HS-27A (cell line): ENCODE measurements at regions not wholly inside any gene's neighbourhood (a gene's known extent, or its start where the extent isn't known, plus 50 kb on each side); places are given as distances from the start of the nearest gene placed in this dataset.
"Not testable (repeated sequence)": the region's sequence is repeated elsewhere in the genome, so short reads cannot be mapped to it uniquely, and the experiment has no call there.

ENCODE experiments used
- DNase-seq: peaks from one replicate; pipeline ENCODE4 v3.0.0-alpha.2; 2012; ENCODE audit warnings: low read depth, missing footprints

DNA sequence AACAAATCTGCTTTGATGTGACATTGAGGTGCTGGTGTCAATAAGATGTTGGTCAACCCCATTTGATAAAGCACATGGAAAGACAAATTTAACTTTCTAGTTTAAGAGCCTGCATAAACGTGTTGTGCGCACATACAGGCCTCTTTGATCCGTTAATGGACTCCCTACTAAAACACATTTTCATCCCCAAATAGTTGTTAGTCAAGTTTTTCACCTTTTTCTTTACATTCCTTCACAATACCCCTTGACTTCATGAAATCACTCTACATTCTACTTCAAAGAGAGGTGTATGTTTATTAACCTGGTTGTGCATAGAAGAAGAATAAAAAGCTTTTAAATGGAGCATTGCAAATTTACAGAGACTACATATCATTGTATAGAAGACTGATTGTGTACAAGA is 180.3 kb downstream of the HDGFL1 start:
- DNase-seq: no peak

DNA sequence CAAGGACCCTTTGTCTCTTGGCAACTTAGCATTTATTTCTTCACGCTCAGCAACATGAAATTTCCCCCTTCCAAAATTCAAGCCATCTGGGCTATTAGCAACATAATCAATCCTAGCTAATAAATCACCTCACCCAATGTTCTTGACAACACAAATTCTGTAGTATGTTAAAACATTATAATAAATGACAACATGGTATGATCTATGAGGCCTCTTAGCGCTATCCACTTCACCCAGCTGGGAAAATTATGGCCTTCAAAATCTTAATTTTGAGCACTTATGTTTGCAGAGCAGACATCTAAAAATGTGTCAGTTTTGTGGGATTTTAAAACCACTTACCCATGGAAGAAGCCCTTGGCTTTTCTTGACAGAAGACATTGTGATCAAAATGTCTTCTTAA is 181.9 kb downstream of the HDGFL1 start:
- DNase-seq: no peak

DNA sequence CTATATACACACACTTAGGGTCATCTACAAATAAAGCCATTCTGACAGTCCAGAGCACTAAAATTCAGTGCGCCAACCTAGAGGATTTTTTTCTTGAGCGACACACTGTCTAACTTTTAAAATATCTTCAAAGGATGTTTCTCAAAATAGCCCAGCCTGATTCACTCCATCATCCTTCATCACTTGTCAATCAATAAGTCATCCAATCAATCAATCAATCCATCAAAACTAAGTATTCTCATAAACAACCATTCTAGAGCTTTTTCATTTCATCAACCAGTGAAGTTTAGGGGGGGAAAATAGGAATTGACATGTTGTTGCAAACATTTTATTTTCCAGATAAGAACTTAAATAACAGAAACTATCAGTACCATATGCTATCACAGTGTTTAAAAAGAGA is 183.2 kb downstream of the HDGFL1 start:
- no peak for DNase-seq

DNA sequence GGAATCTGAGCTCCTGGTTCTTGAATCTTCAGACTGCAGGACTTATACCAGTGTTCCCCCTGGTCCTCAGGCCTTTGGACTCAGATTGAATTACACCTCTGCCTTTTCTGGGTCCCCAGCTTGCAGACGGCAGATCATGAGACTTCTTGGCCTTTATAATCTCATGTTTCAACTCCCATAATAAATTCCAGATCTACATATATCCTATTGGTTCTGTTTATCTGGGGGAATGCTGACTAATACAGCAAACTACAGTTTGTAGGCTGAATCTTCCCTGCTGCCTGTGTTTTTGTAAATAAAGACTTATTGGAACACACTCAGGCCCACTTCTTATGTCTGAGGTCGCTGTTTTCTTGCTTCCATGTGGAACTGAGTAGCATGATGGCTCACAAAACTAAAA is 184.7 kb downstream of the HDGFL1 start:
- DNase-seq: no peak

DNA sequence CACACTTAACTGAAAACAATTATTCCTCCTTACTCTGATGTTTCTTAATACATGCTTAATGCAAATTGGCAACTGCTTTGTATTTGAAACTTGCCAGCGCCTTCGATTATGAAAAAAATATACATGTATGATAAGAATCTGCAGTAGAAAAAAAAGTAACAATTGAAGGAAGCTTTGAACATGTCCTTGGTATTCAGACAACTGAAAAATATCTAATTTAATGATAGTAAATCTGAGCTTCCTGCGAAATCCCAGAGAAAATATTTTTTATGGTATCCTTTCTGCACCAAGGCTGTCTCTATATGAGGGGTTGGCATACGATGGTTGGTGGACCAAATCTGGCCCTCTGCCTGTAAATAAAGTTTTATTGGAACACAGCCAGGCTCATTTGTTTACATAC is 186.2 kb downstream of the HDGFL1 start:
- DNase-seq: no peak

DNA sequence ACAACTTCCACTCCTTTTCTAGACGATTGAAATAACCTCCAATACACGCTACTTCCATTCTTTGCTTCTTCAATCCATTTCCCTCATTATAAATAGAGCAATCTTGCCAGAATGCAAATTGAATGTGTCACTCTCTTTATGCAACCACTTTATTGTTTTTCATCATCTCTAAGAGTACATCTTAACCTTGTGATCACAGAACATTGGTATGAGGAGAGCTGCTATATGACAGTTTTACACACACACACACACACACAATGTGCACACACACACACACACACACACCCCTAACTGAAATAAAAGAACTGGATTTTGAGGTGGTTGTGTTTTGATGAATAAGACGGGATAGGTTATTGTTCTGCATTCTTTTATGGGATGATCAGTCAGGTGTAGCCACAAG is 187.0 kb downstream of the HDGFL1 start:
- DNase-seq: no peak

DNA sequence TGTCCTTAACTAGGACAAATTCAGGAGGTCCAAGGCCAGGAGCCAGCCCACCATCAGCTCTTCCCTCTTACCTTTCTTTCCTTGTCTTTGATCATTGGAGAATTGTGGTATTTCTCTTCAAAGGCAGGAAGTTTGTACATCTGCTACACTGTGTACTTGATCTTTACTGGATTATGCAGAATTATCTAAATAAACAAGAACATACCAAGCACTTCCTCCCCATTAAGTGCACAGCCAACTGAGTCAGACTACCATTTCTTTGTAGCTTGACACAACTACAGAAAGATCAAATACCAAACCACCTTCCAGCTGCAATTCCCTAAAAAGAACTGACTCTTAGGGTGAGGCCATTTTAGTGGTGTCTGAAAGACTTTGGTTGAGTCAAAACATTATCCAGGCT is 195.1 kb downstream of the HDGFL1 start:
- DNase-seq: no peak

DNA sequence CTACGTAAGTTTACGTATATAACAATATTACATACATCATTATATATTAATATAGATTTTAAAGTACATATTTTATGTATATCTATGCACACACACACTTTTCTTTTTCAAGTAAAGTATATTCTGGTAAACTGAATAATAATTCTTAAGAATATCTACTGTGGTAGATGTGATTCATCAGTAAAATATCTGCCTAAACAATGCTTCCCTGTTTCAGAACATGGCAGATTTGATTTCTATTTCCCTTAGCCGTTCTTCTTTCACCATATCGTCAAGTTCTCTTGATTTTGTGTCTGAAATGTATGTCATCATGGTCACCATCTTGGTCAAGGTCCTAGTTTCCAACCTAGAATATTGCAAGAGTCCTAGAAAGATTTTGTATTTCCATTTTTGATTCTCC is 195.6 kb downstream of the HDGFL1 start:
- no peak for DNase-seq

DNA sequence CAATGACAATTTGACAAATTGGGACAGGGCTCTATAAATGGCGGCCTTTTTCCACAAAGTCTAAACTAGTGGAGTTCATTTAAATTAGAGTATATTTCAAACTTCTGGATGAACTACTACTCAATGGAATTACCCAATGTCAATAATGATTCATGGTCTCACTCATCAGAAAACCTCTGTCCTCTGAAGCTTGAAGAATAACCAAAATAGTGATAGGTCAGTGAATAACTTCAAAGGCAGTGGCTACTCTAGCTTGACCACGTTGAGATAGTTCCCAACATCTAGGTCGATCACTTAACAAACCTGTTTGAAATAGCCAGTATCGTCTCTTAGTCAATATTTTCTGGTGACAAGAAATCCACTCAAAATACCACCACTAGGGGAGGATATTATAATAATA is 197.6 kb downstream of the HDGFL1 start:
- DNase-seq: no peak

DNA sequence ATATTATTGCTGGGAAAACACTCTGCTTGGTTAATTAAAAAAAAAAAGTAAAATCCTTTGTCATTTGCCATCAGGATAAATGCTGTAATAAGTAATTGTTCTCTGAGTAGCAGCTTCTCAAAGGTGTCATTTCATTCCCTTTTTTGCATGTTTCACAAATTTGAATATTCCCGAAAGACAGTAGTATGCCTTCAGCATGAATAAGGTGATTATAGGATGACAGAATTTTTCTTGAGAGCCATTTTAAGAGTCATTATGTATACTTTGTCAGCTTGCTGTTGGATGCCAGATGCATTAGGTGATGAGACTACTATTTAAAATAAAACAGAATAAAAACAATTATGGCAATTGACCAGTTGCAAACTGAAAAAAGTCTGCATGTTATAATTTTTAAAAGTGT is 200.7 kb downstream of the HDGFL1 start:
- no peak for DNase-seq

DNA sequence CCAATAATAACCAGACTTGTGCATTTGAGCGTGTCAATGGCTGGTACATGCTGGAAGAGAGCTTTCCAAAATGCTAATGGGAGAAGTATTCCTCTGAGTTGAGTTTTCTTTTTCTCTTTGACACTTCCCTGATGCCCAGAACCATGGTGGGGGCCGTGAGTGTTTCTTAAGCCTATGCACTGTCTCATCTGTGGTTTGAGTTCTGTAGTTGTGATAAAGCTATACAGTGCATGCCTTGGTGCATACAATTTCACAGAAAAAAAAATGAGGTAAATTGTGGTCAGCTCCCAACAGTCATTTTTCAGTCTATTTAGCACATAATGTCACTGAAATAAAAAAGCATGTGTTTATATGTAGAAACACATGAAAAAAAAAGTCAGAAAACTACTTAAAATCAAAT is 204.8 kb downstream of the HDGFL1 start:
- no peak for DNase-seq

DNA sequence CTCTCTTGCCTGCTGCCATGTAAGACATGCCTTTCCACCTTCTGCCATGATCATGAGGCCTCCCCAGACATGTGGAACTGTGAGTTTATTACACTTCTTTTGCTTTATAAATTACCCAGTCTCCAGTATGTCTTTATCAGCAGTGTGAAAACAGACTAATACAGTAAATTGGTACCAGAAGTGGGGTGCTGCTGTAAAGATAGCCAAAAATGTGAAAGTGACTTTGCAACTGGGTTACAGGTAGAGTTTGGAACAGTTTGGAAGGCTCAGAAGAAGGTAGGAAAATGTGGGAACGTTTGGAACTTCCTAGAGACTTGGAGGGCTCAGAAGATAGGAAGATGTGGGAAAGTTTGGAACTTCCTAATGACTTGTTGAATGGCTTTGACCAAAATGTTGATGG is 209.1 kb downstream of the HDGFL1 start:
- not testable (repeated sequence) for DNase-seq

DNA sequence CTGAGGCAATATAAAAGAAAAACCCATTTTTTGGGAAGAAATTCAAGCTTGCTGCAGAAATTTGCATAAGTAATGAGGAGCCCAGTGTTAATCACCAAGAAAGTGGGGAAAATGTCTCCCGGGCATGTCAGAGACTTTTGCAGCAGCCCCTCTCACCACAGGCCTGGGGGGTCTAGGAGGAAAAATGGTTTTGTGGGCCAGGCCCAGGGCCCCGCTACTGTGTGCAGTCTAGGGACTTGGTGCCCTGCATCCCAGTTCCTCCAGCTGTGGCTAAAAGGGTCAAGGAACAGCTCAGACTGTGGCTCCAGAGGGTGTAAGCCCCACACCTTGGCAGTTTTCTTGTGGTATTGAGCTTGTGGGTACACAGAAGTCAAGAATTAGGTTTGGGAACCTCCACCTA is 209.7 kb downstream of the HDGFL1 start:
- no peak for DNase-seq

DNA sequence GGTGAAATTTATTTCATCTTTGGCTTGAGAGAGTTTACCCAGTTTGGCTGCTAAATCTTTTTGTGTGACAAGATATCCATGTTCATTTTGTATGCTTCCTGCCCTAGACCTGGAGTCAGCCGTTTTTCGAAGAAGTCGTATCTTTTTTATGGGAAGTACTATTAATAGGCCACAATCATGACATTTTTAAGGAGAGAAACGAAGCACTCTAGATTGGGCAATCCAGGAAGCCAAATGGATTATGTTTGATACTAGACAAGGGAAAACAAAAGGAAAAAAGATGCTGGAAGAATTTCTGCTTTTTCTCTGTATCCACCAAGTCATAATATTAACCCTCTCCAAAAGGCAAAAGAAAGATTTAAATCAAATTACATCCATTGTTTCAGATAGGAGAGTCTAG is 214.6 kb downstream of the HDGFL1 start:
- no peak for DNase-seq

DNA sequence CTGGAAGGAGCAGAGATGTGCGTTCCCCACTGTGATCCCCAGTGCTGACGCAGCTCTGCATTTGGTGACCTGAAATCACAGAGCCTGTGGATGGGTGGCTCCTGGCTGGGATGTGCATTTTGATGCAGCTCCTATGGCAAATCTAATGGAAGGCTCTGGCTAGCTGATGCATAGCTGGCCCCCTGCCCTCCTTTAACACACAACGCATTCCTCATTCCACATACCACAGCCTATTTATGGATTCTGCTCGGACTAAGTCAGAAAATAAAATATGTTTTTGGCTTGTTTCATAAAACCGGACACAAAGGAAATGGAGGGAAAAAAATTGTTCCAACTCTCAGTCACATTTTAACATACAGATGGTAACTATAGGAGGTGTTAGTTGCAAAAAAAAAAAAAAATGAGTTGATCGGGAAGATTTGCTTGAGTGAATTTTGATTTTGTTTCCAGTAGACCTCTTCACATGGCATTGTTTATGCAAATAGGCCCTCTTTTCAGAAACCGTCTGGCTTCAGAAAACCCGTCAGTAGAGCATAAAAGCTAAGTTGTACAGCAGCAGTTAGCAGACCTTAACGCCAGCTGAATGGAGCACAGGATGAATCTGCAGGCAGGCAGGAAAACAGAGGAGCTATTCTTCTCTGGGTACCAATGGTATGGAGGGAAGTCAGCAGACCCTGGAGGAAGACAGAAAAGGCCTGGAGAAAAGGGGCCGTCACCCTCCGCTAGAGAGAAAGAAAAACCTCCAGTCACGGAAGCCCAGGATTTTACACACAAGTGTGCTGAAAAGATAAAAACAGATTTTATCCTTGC is 215.4 kb downstream of the HDGFL1 start:
- DNase-seq: no peak

DNA sequence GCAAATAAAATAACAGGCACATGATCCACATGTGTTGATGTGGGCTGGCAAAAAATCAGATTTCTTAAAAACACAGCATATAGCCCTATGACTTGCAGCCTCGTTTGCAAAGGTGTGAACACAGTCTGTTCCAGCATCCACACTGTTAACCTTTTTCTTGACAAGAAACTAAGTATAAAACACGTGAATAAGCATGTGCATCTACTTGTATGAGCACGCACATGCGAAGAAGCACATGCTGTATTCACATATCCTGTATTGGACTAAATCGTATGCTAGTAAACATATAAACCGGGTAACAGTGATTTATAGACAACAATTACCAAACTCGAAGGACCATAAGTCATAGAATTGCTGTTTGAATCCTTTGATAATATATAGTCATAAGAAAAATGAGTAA is 218.7 kb downstream of the HDGFL1 start:
- no peak for DNase-seq

DNA sequence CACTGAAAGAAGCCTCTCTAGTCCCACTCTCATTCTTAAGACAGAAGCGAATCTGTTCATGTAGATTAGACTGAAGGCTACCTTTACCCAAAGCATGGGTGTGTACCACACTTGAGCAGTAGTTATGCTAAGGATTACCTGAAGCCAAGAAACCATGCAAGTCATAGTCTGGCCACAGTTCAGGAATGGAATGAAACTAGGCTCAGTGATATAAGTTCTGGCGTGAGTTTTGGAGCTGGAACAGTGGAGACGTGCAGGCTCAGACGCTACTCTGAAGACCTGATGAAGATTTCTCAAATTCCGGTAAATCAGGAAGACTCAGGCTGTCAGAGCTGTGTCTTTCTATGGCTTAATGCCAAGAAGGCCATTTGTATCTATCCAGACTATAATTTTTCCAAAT is 219.9 kb downstream of the HDGFL1 start:
- DNase-seq: no peak

DNA sequence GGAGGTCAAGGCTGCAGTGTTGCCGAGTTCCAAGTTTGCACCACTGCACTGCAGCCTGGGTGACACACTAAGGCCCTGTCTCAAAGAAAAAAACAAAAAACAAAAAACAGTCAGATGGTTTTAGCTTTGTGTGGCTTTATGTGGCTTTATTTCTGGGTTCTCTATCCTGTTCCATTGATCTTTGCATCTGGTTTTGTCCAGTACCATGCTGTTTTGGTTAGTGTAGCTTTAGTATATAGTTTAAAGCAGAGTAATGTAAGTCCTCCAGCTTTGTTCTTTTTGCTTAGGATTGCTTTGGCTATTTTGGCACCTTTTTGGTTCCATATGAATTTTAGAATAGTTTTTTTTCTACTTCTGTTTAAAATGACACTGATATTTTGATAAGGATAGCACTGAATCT is 225.5 kb downstream of the HDGFL1 start:
- DNase-seq: no peak

DNA sequence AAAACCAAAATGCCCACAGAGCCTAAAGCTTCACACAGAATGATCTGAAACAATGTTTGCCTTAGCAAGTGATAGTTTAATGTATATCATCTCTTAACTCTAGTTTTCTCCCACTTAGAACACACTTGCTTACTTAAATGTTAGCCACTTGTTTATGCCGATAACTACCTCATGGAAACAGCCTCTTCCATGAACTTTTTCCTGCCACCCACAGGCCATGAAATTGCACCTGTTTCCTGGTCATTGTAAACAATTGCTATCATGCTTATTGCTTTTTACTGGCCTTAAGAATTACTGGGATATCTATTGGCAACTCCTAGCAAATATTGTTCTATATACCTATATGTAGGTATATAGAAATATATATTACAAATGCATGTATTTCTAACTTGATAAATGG is 231.1 kb downstream of the HDGFL1 start:
- DNase-seq: no peak

DNA sequence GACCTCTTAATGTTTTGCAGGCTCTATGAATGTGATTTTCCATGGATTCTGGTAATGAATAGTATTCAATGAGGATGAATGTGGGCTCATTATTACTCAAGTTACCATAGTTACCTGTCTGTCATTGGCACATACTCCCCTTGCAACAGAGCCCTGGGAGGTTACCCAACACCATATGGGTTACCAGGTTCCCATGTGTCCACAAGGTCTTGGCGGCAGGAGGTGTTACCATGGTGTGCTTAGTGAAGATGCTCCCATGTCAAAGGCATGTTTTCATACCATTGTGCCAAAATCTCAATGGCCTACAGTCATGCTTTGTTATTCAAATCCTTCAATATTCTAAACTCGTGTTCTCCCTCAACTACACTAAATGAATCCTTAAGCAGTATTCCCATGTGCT is 232.5 kb downstream of the HDGFL1 start:
- no peak for DNase-seq

DNA sequence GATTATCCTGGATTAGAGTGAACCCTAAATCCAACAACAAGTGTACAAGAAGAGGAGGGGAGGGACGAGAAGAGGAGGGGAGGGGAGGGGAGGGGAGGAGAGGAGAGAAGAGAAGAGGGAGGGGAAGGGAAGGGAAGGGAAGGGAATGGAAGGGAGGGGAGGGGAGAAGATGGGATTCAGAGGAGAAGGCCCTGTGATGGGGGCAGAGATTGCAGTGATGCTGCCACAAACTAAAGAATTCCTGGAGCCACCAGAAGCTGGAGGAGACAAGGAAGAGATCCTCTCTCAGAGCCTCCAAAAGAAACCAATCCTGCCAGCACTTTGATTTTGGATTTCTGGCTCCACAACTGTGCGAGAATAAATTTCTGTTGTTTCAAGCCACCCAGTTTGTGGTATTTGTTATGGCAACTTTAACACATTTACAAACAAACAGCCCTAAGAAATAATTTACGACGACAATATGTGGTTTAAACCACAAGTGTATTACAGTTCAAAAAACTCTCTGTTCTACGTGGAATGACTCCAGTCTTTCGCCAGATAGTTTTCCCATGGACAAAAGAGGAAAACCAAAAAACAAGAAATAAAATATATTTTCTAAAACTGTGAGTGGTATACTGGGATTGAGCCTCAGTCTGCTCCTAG is 235.4 kb downstream of the HDGFL1 start:
- no peak for DNase-seq

DNA sequence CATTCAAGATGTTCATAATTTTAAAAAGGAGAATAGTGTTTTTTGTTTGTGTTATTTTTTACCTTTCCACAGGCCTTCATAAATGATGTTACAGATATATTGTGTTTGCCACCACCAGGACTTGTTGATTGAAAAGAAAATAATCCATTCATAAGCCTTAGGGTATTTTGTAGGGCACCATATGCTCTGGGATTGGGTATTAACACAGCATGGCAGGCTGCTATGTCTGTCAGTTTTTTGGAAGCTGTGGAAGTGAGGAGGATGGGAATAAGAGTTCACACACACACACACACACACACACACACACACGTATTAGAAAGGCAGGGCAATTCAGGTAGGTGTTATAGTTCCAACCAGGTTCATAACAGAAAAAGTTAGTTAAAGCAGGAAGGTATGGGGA is 237.9 kb downstream of the HDGFL1 start:
- no peak for DNase-seq

DNA sequence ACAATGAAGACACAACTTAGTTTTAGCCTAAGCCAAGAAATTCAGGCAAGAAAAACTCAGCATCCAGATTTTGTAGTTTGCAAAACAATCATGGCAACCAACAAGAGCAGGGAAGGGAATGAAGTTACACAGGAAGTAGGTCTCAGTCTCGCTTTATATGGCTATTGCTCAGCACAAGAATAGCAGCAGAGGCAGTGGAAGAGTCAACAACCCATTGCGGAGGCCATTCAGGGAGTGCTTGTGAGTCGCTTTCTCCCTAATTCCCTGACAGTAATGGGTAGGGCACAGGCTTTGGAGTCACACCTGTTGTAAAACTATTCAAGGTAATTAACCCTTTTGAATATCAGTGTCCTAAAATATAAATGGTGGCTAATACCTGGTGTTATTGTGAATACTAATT is 238.5 kb downstream of the HDGFL1 start:
- no peak for DNase-seq

DNA sequence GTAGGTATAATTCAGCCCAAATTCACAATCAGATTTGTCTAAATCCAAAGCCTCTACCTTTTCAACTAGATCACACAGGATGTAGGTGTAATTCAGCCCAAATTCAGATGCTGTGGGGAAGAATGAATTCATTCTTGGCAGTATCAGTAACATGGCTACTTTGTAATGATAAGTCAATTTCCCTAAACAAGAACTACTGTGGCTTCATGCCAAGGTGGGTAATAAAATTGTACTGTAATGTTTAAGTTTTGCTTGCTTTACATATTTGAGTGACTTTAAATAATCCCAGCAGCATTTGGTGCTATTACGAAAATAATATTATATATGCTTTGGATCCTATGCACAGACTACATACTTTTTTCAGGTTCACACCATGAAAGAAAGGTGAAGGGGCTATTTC is 239.1 kb downstream of the HDGFL1 start:
- DNase-seq: no peak
